ENCODE measurements at regions not wholly inside any gene's neighbourhood (a gene's known extent, or its start where the extent isn't known, plus 50 kb on each side); places are given as distances from the start of the nearest gene placed in this dataset.

DNA sequence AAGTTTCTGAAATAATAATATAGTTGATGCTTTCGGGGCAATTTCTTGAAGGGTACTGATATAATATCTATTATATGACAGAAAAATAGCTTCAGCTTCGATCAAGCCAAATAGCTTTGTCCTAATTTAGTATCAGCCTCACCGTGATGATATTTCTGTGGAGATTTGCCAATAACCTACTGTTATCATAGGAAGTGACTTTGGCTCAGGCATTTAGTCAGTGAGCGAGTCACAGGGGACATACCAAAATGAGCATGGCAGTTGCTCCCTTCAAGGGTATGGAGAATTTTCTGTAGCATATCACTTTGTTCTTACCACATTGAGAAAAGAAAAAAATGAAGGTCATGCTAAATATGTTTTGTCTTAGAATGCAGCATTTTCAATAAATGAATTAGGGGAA is 767.6 kb upstream of the SLITRK1 start:
- no peak for DNase-seq (ENCODE audit: extremely low spot score)
- CTCF ChIA-PET = no interaction called here
- POLR2A ChIA-PET = no interaction called here
- TF ChIP-seq, protein P1, sequence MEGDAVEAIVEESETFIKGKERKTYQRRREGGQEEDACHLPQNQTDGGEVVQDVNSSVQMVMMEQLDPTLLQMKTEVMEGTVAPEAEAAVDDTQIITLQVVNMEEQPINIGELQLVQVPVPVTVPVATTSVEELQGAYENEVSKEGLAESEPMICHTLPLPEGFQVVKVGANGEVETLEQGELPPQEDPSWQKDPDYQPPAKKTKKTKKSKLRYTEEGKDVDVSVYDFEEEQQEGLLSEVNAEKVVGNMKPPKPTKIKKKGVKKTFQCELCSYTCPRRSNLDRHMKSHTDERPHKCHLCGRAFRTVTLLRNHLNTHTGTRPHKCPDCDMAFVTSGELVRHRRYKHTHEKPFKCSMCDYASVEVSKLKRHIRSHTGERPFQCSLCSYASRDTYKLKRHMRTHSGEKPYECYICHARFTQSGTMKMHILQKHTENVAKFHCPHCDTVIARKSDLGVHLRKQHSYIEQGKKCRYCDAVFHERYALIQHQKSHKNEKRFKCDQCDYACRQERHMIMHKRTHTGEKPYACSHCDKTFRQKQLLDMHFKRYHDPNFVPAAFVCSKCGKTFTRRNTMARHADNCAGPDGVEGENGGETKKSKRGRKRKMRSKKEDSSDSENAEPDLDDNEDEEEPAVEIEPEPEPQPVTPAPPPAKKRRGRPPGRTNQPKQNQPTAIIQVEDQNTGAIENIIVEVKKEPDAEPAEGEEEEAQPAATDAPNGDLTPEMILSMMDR (IDR thresholded peaks at IDR 0.05; ENCODE audit: control extremely low read depth, extremely low read depth, low read depth, missing control alignments) = no peak

DNA sequence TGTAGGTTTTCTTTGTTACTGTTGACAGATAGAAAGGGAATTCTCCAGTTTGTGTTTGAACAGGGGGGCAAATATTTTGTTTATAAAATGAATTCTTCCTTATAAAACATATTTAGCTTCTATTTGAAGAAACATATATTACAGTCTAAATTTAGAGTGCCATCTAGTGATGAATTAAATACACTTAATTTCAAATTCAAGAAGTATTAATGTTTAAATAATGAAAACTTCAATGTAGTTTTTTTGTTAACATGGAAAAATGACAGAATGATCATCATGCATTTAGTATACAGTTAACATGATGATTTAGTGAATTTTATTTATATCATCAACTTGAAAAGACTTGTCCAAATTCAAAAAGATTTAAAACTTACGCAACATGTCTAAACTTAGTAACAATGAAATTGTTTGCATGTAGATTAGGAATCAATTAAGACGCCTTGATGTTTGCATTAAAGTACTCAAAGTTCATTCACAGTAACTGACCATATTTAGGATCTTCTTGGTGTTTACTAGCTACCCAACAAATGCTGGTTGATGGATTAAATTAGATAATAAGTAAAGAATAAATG is 765.9 kb upstream of the SLITRK1 start:
- no peak for DNase-seq (ENCODE audit: extremely low spot score)
- POLR2A ChIA-PET = no interaction called here
- CTCF ChIA-PET = no interaction called here
- TF ChIP-seq, protein P1 (IDR thresholded peaks at IDR 0.05; ENCODE audit: control extremely low read depth, extremely low read depth, low read depth, missing control alignments) = no peak

DNA sequence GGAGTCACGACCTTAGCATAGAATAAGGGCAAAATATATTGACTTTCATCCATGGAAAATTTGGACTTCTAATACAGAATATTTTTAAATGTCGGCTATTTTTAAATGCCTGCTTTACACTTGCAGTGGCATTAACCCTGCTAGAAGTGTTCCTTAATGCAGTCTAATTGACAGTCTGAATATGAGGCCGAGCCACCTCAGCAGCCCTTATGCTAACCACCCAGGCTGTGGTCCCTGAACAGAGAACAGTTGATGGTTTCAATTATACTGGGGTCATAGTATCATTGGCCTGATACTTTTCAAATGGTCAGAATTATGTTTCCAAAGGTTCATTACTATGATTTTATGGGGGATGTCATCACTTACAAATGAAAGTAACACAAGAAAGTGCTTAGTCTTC is 764.7 kb upstream of the SLITRK1 start:
- CTCF ChIA-PET = no interaction called here
- DNase-seq (ENCODE audit: extremely low spot score) = no peak
- TF ChIP-seq, protein P1 (IDR thresholded peaks at IDR 0.05; ENCODE audit: control extremely low read depth, extremely low read depth, low read depth, missing control alignments) = no peak
- POLR2A ChIA-PET = no interaction called here

DNA sequence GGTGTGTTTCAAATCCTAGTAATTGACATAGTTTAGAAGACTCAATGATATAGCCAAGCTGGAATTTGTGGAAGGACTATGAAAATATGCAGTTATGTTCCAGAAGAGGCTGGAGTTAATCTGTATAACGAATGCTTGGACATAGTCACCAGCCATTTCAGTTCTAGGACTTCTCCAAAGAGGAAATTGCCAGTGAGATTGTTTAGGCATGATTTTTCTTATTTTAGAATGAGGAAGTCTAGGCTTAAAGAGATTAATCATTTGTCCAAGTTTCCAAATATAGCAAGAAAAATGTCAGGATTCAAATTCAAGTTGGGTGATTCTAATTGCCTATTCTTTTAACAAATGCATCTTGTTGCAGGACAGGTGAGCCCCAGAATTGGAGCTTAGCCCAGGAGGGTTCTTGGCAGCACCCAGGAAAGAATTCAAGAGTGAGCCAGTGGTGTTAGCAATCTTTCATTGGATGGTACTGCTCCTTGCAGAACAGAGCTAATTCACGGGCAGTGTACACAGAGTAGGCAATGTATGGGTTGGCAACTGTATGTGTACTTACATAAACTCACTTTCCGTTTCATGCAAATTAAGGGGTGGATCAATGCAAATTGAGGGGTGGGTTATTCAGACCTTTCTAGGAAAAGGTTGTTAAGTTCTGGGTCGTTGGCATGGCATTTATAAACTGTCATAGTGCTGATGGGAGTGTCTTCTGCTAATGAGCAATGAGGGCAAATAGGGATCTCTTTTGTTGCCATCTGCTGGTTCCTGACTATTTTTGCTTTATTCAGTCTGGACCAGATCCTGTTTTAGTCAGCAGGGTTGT is 763.1 kb upstream of the SLITRK1 start:
- ChIA-PET CTCF (no interaction called here), POLR2A (no interaction called here)
- TF ChIP-seq, protein P1 (IDR thresholded peaks at IDR 0.05; ENCODE audit: control extremely low read depth, extremely low read depth, low read depth, missing control alignments) = no peak
- DNase-seq (ENCODE audit: extremely low spot score) = no peak

DNA sequence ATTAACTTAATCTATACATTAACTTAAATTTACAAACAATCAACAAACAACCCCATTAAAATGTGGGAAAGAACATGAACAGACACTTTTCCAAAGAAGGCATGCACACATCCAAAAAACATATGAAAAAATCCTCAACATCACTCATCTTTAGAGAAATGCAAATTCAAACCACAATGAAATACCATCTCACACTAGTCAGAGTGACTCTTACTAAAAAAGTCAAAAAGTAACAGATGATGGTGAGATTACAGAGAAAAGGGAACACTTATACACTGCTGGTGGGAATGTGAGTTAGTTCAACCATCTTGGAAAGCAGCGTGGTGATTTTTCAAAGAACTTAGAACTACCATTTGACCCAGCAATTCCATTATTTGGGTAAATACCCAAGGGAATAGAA is 759.2 kb upstream of the SLITRK1 start:
- POLR2A ChIA-PET = no interaction called here
- CTCF ChIA-PET = interaction anchor here (1.0 kb wide), 1 partner anchor 13 kb away, joined by 4 read pairs; no protein-coding TSS in a partner anchor
- no peak for DNase-seq (ENCODE audit: extremely low spot score)
- TF ChIP-seq, protein P1 (IDR thresholded peaks at IDR 0.05; ENCODE audit: control extremely low read depth, extremely low read depth, low read depth, missing control alignments) = no peak

DNA sequence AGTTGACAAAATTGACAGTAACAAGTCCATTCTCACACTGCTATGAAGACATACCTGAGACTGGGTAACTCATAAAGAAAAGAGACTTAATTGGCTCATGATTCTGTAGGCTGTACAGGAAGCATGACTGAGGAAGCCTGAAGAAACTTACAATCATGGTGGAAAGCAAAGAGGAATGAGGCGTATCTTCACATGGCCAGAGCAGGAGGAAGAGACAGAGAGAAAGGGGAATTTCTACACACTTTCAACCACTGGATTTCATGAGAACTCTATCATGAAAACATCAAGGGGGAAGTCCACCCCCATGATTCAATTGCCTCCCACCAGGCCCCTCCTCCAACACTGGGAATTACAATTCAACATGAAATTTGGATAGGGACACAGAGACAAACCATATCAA is 758.4 kb upstream of the SLITRK1 start:
- ChIA-PET POLR2A (no interaction called here), CTCF (interaction anchor here (1.0 kb wide), 1 partner anchor 12 kb away, joined by 4 read pairs; no protein-coding TSS in a partner anchor)
- TF ChIP-seq, protein P1 (IDR thresholded peaks at IDR 0.05; ENCODE audit: control extremely low read depth, extremely low read depth, low read depth, missing control alignments) = no peak
- DNase-seq (ENCODE audit: extremely low spot score) = no peak

All from GM10248 (cell line).